NCI-H1930 (cell line): ENCODE measurements at regions not wholly inside any gene's neighbourhood (a gene's known extent, or its start where the extent isn't known, plus 50 kb on each side); places are given as distances from the start of the nearest gene placed in this dataset.
"Not testable (repeated sequence)": the region's sequence is repeated elsewhere in the genome, so short reads cannot be mapped to it uniquely, and the experiment has no call there.

Experiments
- DNase-seq, 2 experiments: peaks; one replicate each; lab custom pipeline; 2025; lab: John Stamatoyannopoulos, UW

DNA sequence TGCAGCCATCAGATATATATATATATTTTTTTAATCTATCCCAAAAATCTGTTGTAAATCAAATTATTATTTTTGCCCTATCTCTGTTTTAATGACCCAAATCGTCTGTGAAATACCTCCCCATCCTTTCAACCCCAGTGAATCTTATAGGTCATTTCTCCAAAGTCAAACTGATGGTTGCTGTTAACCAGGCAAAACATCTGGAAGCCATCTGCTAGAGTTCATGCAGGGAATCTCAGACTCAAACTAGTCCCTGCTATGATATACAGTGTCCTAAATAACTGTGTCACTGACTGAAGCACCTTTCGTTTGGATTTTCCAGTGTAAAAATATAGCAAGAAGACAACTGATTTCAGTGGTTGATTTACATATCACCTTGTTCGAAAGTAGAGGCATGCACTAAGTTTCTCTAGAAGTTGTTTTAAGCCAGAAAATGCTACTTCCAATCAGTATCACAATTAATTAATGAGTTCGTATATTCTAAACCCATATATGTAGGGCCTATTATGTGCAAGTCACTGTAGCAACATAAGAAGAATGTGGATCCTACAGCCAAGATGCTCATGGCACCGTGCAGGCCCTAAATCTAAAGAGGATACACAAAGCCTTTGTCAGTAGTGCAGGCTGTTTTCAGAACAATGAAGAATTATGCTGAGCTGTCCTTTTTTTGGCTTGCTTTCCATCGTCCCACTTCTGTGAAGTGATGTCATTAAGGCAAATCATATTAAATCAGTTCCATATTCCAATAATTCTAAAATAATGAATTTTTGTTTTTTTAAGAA lies 566.0 kb downstream of the STK39 start:
- DNase-seq, result no peak

DNA sequence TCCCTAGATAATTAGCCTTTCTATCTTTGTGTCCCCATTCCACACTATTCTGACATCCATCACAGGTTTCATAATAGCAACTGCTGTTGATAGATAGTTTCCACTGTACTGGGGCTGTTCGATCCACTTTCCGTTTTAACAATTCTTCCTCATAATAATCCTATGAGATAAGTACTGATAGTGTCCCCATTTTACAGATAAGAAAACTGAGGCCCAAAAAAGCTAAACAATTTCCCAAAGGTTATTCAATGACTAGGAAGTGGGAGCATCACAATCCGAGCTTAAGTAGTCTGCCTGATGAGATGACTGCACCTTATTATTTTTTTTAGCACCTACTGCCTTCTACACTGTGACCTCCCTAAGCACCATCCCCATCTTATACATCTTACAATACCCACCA lies 569.2 kb downstream of the STK39 start:
- DNase-seq, result no peak

DNA sequence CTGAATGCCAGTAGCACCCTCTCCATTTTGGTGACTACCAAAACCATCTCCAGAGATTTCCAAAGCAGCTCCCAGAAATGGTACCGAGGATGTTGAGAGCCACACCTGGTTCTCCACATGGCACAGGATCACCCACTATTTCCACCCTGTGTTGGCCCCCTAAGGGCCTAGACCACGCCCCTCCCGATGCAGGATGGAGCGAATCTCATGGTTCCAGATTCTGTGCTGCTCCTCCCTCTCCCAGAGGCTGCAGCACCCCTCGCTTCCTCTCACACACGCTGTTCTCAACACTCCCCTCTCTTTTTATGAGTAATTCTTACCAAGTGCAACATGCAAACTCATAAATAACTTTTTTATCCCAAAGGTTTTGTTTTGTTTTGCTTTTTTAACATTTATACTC lies 571.5 kb downstream of the STK39 start:
- DNase-seq, result no peak

DNA sequence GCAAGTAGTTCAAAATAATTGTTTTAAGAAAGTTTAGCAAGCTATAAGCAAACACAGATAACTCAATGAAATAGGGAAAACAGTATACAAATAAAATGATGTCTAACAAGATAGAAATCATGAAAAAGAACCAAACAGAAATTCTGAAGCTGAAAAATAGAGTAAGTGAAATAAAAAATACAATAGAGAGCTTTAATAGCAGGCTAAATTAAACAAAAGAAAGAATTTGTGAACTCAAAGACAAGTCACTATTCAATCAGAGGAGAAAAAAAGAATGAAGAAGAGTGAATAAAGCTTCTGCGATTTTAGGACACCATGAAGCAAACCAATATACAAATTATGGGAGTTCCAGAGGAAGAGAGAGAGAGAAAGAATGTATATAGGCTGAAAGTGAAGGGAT lies 576.8 kb downstream of the STK39 start:
- no peak for DNase-seq

DNA sequence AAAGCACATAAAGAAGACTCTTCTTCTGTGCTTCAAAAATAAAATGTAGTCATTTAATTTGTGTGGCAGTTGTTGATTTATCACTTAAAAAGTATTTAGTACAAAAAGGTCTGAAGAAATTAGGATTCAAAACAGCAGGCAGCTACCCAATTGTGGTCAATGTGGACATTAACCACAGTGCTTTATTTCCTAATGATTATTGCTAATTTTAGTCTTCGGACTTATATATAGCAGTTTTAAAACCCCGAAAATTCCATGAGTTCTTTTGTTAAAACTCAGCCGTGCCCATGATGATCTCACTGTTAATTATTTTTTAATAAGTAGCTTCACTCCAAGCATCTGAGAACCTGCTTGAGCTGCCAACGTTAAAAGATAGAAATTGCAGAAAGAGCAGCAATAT lies 594.3 kb downstream of the STK39 start:
- no peak for DNase-seq

DNA sequence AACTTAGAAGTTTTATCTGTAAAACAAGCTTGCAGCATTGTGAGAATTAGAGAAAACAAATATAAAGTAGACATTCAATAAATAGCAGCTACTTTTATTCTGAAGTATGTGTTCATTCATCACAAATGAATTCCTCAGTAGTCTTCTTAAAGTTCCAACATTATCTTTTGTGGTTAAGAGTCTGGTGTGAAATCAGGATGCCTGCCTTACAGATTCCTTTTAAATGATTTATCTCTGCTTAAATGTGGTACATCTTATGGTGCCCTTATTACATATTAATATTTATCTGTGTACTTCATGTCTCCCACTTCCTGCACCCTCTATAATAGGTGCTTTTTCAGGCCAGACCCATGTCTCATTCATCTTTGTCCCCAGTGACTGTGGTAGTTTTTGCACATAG lies 595.0 kb downstream of the STK39 start:
- DNase-seq, result no peak

DNA sequence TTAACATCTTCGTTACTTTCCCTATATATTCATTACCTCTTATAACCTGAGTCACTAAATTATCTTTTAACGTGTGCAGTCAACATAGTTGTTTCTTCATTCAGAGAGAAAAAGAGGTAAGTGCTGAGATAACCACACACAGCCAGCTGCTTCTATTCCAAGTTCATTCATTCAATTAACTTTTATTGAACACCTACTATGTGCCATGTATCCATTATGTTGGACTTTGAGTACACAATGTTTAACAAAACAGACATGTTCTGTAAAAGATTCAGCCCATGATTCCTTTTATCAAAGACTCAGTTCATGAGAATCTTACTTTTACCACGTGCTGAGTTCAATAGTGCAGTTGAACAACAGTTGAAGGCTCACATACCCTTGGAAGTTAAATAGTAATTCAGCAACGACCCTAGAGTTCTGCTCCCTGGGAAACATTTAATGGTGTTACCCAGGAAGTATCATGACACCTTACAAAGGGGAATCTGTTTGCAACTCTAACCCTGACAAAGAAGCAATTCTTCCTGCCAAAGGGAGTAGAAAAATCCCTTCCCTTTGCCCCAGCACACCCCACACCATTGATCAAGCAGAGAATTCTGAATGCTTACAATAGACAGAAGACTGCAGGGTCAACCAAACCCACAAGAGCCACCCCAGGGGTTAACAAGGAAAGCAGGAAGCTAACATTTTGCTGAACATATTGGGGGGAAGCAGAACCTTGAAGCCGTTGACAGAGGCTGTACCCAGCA lies 595.8 kb downstream of the STK39 start:
- no peak for DNase-seq

DNA sequence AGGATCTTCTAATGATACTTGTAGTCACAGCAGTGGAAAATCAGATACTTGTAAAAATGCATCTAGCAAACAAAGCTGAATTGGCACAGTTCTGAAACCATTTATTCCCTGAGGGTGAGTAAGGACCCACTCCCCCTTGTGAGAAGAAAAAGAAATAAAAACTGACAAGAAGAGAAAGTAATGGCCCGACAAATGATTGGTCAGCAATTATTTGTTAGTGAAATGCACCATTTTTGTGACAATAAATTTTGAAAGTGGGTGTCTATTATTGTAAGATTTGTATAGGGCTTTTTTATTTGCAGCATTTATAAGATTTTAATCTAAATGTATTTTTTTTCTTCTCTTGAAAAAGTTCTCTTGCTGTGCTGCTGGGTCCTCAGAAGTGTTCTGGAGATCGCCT lies 600.8 kb downstream of the STK39 start:
- DNase-seq, result no peak

DNA sequence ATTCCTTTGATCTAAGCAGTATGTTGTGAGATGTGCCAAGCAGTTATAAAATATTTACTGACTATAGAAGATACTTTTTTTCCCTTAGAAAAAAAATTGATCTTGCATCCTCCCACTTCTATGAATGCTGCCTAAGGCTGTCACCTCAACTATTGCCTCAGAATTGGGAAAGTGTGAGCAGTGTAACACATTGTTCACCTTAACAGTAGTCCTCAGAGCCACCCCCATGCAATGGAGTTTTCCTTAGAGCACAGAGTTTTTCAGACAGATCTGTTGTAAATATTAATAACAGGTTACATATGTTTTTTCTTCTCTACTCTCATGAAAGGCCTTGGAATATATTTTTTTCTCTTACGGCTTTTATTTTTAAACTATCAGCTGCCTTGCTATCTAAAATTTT lies 607.3 kb downstream of the STK39 start:
- no peak for DNase-seq

DNA sequence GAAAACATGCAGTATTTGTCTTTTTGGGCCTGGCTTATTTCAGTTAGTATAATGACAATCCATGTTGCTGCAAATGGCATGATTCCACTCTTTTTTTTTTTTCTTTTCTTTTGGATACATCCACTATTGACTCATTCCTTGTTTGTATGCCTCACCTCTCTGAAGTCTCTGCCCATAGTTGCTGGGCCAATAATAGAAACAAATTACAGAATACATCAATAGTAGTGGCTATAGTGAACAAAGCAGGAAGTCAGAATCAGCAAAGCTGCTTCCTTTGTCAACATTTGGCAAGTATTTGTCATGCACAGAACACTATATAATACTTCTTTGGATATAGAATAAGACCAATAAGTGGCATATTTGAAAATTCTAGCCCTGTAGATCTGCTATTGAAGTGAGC lies 609.7 kb downstream of the STK39 start:
- DNase-seq, result peak; percentile 8 to 10

DNA sequence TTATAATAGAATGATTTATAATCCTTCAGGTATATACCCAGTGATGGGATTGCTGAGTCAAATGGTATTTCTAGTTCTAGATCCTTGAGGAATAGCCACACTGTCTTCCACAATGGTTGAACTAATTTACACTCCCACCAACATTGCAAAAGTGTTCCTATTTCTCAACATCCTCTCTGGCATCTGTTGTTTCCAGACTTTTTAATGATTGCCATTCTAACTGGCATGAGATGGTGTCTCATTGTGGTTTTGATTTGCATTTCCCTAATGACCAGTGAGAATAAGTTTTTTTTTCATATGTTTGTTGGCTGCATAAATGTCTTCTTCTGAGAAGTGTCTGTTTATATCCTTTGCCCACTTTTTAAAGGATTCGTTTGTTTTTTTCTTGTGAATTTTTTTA lies 615.1 kb downstream of the STK39 start:
- DNase-seq, result not testable (repeated sequence)

DNA sequence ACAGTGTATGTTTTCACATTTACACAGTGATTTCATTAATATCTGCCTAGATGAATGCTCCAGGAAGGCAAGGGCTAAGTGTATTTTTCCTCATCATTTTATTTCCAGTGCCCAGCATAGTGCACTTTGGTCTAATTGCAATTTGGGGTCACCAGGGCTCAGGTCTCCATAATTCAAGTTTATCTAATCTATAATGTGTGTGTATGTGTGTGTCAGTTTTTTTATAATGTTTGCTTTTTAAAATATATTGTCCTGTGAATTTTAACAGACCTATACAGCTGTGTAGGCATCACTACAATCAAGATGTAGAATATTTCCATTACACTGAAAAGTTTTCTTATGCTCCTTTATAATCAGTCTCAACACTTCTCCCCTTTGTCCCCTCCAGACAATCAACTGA lies 620.4 kb downstream of the STK39 start:
- DNase-seq, result no peak

DNA sequence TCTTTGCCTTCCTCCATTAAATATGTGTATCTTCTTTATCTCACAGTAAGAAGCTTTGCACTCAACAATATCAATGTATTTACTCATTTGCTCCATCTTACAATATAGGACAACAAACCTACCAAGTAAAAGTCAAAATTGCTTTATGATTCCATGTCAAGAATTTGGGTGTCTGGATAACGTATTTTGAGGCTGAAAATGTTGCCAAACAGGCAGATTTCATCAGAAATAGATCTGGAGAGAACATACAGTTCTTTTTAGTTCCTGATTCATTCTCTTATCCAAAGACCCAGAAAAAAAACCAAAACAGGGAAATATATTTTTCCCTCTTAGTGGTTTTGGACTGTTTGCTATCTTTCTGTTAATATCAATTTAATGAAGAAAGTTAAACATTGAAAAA lies 621.1 kb downstream of the STK39 start:
- no peak for DNase-seq

DNA sequence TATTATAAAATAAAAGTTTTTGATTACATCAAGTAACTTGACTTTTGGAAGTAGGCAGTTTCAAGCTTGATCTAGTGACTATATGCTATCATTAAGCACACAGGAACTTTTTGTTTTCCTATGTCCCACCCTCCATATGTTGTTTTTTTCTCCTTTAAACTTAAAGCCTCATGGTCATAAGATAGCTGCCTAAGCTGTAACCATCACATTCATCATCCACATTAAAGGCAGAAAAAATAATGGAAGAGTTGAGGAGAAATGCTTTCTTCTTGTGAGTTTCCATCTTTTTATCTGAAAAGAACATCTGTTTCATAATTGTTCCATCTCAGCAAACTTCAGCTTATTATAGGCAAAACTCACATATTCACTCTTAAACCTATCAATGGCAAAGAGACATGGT lies 630.4 kb downstream of the STK39 start:
- no peak for DNase-seq

DNA sequence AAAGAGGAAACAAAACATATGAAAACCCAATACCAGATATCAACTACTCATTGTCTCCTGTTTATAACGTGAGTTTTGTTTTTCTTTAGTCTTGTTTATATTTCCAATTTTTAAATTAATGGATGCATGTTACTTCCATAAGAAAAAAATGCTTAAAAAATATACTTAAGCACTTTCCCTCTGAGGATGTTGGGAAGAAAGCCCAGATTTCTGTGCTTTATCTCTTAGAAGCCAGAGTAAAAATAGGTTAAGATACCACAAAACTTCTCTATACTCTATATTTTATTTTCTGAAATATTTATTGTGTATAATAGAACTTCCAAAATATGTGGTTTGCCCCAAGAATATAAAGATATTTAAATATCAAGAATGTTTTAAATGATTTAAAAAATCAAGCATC lies 633.9 kb downstream of the STK39 start:
- DNase-seq, result no peak

DNA sequence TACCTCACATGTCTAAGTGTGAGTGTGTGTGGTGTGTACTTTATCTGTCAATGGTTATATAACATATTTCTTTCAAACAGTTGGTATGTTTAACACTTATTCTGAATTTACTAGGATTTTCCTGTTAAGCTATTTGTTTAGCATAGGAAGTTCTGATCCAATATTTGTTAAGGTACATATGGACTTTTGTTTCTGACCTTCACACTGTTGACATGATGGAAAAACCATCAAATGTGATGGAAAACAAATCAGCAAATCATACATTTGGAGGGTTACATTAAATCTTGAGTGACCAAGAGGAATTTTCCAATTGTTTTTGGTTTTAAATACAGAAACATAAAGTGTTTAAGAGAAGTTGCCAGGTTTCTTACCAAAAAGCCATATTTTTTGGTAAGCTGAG lies 638.9 kb downstream of the STK39 start:
- no peak for DNase-seq

DNA sequence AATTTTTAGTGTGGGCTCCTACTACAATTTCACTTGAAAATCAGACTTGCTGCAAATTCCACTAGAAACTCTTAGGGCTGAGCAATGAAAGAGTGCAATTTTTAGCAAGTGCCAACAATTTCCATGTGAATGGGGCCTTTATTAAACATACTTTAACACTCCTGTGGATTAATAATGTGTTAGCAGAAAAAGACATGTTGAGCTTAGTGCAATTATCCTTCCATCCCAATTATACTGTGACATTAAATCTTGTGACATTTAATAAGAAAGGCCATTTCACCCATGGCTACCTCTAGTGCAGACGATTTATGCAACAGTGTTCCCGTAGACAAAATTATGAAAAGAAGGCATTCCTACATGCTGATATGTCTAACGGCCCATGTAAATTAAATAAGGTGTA lies 639.7 kb downstream of the STK39 start:
- DNase-seq, result no peak

DNA sequence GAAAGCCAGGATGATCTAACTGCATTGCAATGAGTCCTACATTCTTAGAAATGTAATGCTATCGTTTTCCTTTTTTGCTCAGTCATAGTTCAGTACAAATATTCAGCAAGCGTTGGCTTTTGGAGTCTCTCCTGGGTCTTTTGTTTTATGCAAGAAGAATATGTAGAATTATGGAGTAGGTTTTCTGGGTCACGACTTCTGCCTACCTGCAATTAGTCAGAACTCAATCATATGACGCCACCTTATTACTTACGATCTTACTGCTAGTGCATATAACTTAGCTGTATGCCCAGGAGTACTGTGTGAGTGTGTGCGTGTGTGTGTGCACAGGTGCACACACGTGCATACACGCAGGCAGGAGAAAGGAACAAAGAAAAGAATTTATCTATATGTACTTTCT lies 640.2 kb downstream of the STK39 start:
- no peak for DNase-seq

DNA sequence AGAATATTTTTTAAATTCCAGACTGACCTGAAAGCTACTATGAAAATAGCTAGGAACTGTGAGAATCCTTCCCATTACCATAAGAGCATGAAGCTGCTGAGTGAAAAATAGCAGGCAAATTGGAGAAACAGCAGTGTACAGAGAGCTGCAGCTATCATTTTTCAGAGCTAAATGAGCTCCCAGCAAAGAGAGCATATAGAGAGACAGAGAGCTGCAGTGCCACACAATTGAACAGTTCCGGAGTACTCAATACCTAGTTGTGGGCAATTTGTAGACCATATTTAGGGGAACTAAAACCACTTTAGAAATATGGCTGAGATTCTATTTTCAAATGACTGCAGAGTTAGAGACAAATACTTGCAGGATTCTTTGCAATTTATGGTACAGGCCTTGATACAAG lies 645.3 kb downstream of the STK39 start:
- no peak for DNase-seq

DNA sequence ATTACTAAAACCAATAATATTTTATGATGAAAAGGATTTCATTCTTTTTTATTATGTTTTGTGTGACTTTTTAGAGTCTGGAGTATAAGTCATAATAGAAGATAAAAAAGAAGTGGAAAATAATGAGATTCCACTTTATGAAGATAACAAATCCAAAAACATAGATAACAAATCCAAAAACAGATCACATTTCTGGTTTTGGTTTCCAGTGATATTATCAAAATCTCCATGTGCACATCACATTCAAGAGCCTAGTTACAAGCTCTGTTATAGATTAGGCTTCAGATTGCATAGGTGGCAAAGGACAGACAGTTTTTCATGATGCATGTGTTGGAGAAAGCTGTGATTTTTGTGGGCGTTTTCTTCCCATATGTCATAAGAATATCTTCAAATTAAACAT lies 648.2 kb downstream of the STK39 start:
- no peak for DNase-seq

DNA sequence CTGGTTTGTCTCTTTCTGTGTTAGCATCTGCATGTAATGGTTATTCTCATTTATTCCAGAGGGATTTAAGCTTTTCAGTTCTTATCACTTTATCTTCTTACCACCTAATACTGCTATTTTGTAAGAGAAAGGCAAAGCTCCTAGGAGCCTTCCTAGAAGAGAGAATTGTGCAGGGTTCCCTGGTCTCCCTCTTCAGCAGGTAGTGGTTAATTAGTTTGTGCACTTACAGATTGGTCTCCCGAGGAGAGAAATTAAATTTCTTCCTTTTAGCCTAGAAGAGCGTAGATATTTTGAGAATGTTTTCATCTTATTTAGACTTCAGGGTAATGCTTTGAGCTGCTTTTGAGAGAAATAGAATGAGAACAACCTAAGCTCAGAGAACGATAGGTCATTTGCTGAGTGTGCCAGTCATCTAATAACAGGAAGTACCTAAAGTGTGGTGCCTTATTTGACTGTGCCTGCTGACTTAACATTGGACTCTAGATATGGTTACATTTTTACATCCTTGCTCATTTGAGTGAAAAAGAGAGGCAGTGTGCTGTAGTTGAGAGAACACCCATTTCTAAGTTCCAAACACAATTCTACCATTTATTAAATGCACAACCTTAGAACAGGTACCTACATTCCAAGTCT lies 651.4 kb downstream of the STK39 start:
- no peak for DNase-seq

DNA sequence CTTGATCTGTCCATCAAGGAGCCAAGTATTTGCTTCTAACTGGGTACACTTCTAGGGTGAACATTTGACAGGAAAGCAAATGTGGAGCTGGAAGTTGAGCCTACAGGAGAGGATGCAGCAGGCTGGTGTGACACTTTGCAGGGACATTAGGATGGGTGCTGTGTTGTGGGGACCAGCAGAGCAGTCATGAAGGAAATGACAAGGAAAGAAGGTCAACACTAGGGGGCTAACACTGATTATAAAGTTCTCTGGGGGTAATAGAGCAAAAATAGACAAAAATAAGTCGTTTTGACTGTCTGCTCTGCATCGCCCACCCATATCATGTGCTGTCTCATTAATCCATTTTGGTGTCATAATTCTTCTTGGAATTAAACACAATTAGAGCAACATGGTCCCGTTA lies 652.4 kb downstream of the STK39 start:
- DNase-seq, result no peak

DNA sequence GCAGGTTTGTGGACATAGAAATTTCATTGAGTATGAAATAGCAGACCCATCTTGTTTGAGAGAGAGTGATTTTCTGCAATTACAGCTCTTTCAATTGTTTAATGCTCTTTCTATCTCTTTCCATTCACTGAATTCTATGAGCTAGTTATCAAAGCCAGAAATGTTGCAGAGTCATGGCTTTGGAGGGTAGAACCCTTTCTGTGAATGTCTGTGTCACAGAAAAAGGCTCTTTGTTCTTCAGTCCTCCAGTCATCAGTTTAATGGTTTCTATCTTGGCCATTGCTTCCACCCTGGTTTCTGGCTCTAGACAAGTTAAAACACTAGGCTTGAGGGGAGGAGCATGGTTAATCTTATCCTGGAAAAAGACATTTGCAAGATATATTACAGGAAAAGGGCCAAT lies 655.0 kb downstream of the STK39 start:
- DNase-seq, result peak in 1 of 2 experiments; percentile 57
